Vagina (tissue), 2 donors: ENCODE measurements at regions not wholly inside any gene's neighbourhood (a gene's known extent, or its start where the extent isn't known, plus 50 kb on each side); places are given as distances from the start of the nearest gene placed in this dataset.

Experiments
- CTCF ChIP-seq, 3 experiments: fragments of 450-650 bp in 2 of 3; fragments of 200-600 bp in 1 of 3; sonication (generic) in 1 of 3; IDR thresholded peaks; one replicate each; pipeline ENCODE4 v1.5.1; 2017 to 2019; ENCODE audit warnings: antibody characterized with exemption in 3 of 3, mild to moderate bottlenecking in 2 of 3, moderate library complexity in 2 of 3
- POLR2A ChIP-seq, 2 donors: fragments of 450-650 bp; IDR thresholded peaks; one replicate each; pipeline ENCODE4 v1.6.1; 2017; ENCODE audit warnings: antibody characterized with exemption in 2 of 2, mild to moderate bottlenecking in 2 of 2, moderate library complexity in 2 of 2

DNA sequence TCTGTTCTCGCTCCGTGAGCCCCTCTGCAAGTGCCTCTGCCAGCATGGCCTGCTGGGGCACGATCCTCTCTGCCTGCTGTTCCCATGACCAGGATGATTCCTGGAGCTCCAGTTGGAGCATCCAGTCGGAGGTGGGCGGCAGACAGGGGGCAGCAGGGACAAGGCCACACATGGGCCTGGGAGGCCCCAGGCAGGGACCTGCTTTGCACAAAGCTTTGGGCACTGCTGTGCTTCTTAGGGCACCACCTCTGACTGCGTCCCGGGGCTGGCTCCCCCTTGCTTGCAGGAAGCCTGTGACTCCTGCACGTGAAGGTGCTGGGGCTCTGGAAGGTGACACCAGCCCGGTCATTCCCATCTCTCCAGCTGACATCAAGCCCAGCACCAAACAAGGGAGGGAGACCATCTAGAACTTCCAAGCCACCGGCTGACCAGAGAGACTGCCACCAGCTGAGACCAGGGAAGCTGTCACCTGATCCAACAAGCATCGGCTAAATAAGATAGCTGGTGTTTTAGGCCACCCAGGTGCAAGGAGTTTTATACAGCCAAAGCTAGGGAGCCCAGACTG lies 174.8 kb upstream of the FOXD4L5 start:
- TF ChIP-seq POLR2A (IDR thresholded peaks at IDR 0.05) (no peak), CTCF (IDR thresholded peaks at IDR 0.05) (no peak)
